ENCODE measurements at regions not wholly inside any gene's neighbourhood (a gene's known extent, or its start where the extent isn't known, plus 50 kb on each side); places are given as distances from the start of the nearest gene placed in this dataset.

DNA sequence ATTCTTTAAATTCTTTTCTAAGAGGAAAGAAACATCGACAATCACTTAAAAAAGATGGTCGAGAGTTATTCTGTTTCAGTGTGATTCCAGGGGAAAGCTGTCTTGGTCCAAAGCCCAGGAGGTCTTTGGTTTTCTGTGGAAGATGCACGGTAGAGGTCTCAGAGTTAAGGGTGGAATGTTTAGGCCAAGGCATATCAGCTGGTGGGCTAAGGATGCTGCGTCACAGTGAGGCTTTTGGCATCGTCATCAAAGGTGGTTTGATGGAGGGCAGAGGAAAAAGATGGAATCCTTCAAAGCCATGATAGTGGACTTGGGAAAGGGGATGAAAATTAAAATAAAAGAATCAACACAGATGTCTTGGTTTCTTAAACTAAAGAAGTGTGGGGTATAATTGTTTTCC lies 137.3 kb upstream of the ANKH start:
- no peak overlapping the region for H3K9ac ChIP-seq (ENCODE audit: control insufficient read depth, insufficient read depth, low read length)

DNA sequence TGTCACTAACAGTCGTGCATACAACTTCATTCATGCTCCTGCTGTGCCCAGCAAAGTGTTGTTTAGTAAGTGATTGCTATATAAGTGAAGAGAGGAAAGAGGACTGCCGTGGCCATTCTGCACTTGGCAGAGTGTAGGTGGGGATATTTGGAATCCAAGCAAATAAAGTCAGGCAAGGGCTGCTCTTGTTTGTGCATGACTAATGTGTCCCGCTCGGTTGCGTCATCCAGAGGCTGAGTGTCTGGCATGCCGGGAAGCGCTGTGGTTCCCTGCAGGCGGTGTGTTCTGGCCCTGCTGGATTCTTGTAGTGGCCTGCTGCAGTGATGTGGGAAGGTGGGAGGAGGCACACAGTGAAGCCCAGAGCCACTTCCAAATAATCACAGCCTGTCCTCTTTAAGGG lies 136.9 kb upstream of the ANKH start:
- in situ Hi-C loops (cut with MboI) (loop anchor here (25.0 kb wide), 1 partner anchor 646 kb away; no protein-coding TSS in a partner anchor), intact Hi-C loops (cut with micrococcal nuclease; ENCODE audit: unreplicated experiment) (no loop called here)
- no peaks in the 10 kb centered on the region for H3K79me2 ChIP-seq (ENCODE audit: control insufficient read depth, insufficient read depth, low read length)
- ChIA-PET RAD21 (ENCODE audit: unreplicated experiment) (interaction anchor here (1.0 kb wide), 1 partner anchor 281 kb away, joined by 3 read pairs; no protein-coding TSS in a partner anchor), SMC1A (ENCODE audit: uncharacterized antibody, unreplicated experiment) (interaction anchor here (1.5 to 2.3 kb wide), 2 partner anchors 281 to 324 kb away, joined by 4 to 10 read pairs; no protein-coding TSS in a partner anchor), POLR2A (no interaction called here), CTCF (interaction anchor here (3.4 kb wide), 1 partner anchor 281 kb away, joined by 24 read pairs; no protein-coding TSS in a partner anchor)
- no peak for FAIRE-seq
- no peaks in the 10 kb centered on the region for H3K36me3 ChIP-seq (ENCODE audit: control insufficient read depth in 2 of 2, insufficient read depth in 2 of 2, low read length in 1 of 2)
- no peak for TF ChIP-seq DPF2 (IDR thresholded peaks at IDR 0.05)
- no peak for TF ChIP-seq JUND (IDR thresholded peaks at IDR 0.05; ENCODE audit: low read depth, low read length)
- no peak for TF ChIP-seq FOS (IDR thresholded peaks at IDR 0.05; ENCODE audit: borderline replicate concordance, extremely low read depth, insufficient read length)
- TF ChIP-seq POU2F2 (IDR thresholded peaks at IDR 0.05; ENCODE audit: borderline replicate concordance, low read depth, low read length), result no peak
- TF ChIP-seq NFIC (IDR thresholded peaks at IDR 0.05; ENCODE audit: low read depth, low read length), result no peak
- no peak for TF ChIP-seq TAF1 (IDR thresholded peaks at IDR 0.05; ENCODE audit: borderline replicate concordance, low read depth, low read length)
- no peak for TF ChIP-seq NBN (IDR thresholded peaks at IDR 0.05)
- no peak for TF ChIP-seq ATF7 (IDR thresholded peaks at IDR 0.05; ENCODE audit: low read depth)
- no peak for TF ChIP-seq POLR2AphosphoS5 (IDR thresholded peaks at IDR 0.05; ENCODE audit: low read length)
- TF ChIP-seq KLF5 (IDR thresholded peaks at IDR 0.05; ENCODE audit: partially characterized antibody), result no peak
- no peak for TF ChIP-seq ZZZ3 (IDR thresholded peaks at IDR 0.05; ENCODE audit: control insufficient read depth, insufficient read length, low read depth)
- no peak for TF ChIP-seq GABPA (IDR thresholded peaks at IDR 0.05; ENCODE audit: low read depth)
- TF ChIP-seq NFYA (IDR thresholded peaks at IDR 0.05; ENCODE audit: borderline replicate concordance, low read depth, low read length), result no peak
- no peak for TF ChIP-seq RAD21 (IDR thresholded peaks at IDR 0.05; ENCODE audit: insufficient read depth, low read depth, low read length)
- no peak for ATAC-seq
- H4K20me1 ChIP-seq (ENCODE audit: control insufficient read depth, insufficient read depth), result no peaks in the 10 kb centered on the region
- BruUV-seq (replicated peaks), result no TSS peak
- H2AFZ ChIP-seq (ENCODE audit: control insufficient read depth, low read depth, low read length), result no peak overlapping the region
- no peaks in the 10 kb centered on the region for H3K9me3 ChIP-seq (replicated peaks; ENCODE audit: control insufficient read depth, insufficient read depth, low read length)
- H3K9ac ChIP-seq (ENCODE audit: control insufficient read depth, insufficient read depth, low read length), result no peak overlapping the region
- no peaks in the 10 kb centered on the region for H3K4me1 ChIP-seq (ENCODE audit: control insufficient read depth, insufficient read depth, low read length)
- H3K4me3 ChIP-seq, result no peak overlapping the region
- WGBS (ENCODE audit: insufficient coverage, insufficient replicate concordance, low lambda C conversion rate, missing lambda C conversion rate), result 70% methylated on average over 8 of the region's 8 CpGs
- H3K4me2 ChIP-seq (ENCODE audit: control insufficient read depth, insufficient read depth), result no peak overlapping the region
- H3K27me3 ChIP-seq (replicated peaks in 1 of 2; ENCODE audit: control insufficient read depth in 2 of 2, insufficient read depth in 2 of 2, low read length in 1 of 2), result no peaks in the 10 kb centered on the region
- DNase-seq (ENCODE audit: low read depth, low spot score), result no peak
- H3K27ac ChIP-seq (ENCODE audit: control insufficient read depth, insufficient read depth), result no peak overlapping the region

More for the DNA sequence above, 137.3 kb upstream of the ANKH start:
- ChIA-PET POLR2A (no interaction called here), RAD21 (ENCODE audit: unreplicated experiment) (interaction anchor here (1.0 kb wide), 1 partner anchor 282 kb away, joined by 3 read pairs; no protein-coding TSS in a partner anchor), CTCF (interaction anchor here (0.7 to 3.4 kb wide), 3 partner anchors 51 to 288 kb away, joined by 3 to 24 read pairs (median 4); no protein-coding TSS in a partner anchor), SMC1A (ENCODE audit: uncharacterized antibody, unreplicated experiment) (interaction anchor here (1.5 to 2.3 kb wide), 2 partner anchors 281 to 324 kb away, joined by 4 to 10 read pairs; no protein-coding TSS in a partner anchor)
- FAIRE-seq (no peak), DNase-seq (ENCODE audit: low read depth, low spot score) (no peak), ATAC-seq (no peak)
- Histone ChIP-seq H3K9me3 (replicated peaks; ENCODE audit: control insufficient read depth, insufficient read depth, low read length) (no peaks in the 10 kb centered on the region), H3K4me3 (no peak overlapping the region), H3K36me3 (ENCODE audit: control insufficient read depth in 2 of 2, insufficient read depth in 2 of 2, low read length in 1 of 2) (no peaks in the 10 kb centered on the region), H3K27me3 (replicated peaks in 1 of 2; ENCODE audit: control insufficient read depth in 2 of 2, insufficient read depth in 2 of 2, low read length in 1 of 2) (no peaks in the 10 kb centered on the region), H3K27ac (ENCODE audit: control insufficient read depth, insufficient read depth) (no peak overlapping the region), H3K79me2 (ENCODE audit: control insufficient read depth, insufficient read depth, low read length) (no peaks in the 10 kb centered on the region), H3K4me2 (ENCODE audit: control insufficient read depth, insufficient read depth) (no peak overlapping the region), H4K20me1 (ENCODE audit: control insufficient read depth, insufficient read depth) (no peaks in the 10 kb centered on the region), H2AFZ (ENCODE audit: control insufficient read depth, low read depth, low read length) (no peak overlapping the region), H3K4me1 (ENCODE audit: control insufficient read depth, insufficient read depth, low read length) (no peaks in the 10 kb centered on the region)
- 25% methylated on average over 5 of the region's 5 CpGs for WGBS (ENCODE audit: insufficient coverage, insufficient replicate concordance, low lambda C conversion rate, missing lambda C conversion rate)
- TF ChIP-seq ZNF384 (IDR thresholded peaks at IDR 0.05; ENCODE audit: borderline replicate concordance, low read depth, low read length) (no peak), GABPA (IDR thresholded peaks at IDR 0.05; ENCODE audit: low read depth) (no peak), EP300 (IDR thresholded peaks at IDR 0.05; ENCODE audit: borderline replicate concordance in 1 of 2, control insufficient read depth in 1 of 2, low read depth in 2 of 2, low read length in 2 of 2) (no peak), HDAC2 (IDR thresholded peaks at IDR 0.05) (no peak), NR2C1 (IDR thresholded peaks at IDR 0.05) (no peak), RELA (IDR thresholded peaks at IDR 0.05; ENCODE audit: borderline replicate concordance, partially characterized antibody) (no peak)
- intact Hi-C loops (cut with micrococcal nuclease; ENCODE audit: unreplicated experiment) (no loop called here), in situ Hi-C loops (cut with MboI) (loop anchor here (25.0 kb wide), 1 partner anchor 647 kb away; no protein-coding TSS in a partner anchor)
- no TSS peak for BruUV-seq (replicated peaks)
